GM20431 (cell line): ENCODE measurements at regions not wholly inside any gene's neighbourhood (a gene's known extent, or its start where the extent isn't known, plus 50 kb on each side); places are given as distances from the start of the nearest gene placed in this dataset.

Experiments used
- in situ Hi-C: fragments of 300-500 bp; cut with MseI, MboI; formaldehyde crosslinking; loops from one replicate; pipeline ENCODE4 v1.15.0; 2020; ENCODE audit warnings: low sequenced_read_pairs; ENCODE audit not compliant: unreplicated experiment

DNA sequence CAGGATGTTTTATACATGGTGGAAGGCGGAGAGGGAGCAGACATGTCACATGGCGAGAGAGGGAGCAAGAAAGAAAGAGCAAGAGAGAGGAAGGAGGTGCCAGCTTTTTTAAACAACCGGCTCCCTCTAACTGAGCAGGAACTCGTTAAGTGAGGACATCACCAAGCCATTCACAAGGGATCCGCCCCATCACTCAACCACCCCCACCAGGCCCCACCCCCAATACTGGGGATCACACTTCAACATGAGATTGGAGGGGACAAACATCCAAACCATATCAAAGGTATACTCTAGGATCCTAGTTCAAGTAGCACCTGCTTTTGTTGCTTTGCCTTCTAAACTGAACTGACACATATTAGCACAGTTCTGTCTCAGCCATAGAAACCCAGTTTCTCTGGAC is 141.9 kb upstream of the KLF14 start:
- in situ Hi-C loops, result loop anchor here (25.0 kb wide), 1 partner anchor 161 kb away; no protein-coding TSS in a partner anchor

DNA sequence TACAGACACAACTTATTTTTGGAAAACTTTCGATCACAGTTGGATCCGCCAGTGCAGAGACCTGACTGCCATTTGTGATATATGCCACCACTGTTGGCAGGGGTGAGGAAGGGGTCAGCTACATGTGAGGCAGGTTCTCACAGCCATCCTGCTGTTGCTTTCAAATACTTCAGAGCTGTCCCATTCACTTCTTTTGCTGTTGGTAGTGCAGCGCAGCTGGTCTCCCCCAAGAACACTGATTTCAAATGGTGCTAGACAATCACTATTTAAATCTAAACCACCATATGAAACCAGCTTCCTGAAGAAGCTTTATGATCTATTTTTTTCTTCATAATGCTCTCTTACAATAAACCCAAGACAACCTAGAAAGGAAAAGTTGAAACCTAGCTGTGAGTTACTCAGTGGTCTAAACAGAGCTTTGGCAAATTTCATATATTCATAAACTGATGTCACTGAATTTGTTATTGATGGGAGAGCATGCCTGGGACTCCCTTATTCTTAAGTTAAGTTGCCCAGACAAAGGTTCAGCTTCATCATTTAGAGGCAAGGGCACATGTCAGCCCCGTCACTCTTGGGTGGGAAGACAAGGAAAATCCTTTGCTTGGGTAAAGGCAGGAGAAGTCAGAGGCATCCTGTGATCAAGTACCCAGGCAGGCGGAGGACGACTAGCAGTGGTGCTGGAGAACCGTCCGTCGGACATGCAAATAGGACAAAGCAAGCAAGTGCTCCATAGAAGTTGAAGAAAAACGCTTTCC is 143.4 kb upstream of the KLF14 start:
- in situ Hi-C loops, result loop anchor here (25.0 kb wide), 1 partner anchor 160 kb away; no protein-coding TSS in a partner anchor

DNA sequence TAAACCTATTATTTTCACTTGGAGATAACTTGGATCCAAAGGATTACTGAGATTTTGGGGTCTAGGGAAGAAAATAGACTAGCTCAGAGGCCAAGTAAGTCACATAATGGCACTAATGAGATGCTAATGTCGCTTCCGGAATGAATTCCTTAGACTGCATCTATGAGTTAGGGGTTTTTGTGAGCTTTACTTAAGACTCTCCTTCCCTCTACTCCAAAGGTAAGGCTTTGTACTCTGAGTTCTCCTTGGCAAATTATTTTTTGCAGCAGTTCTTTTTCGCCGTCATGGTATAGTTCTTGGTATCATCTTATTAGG is 143.9 kb upstream of the KLF14 start:
- in situ Hi-C loops, result loop anchor here (25.0 kb wide), 1 partner anchor 159 kb away; no protein-coding TSS in a partner anchor

DNA sequence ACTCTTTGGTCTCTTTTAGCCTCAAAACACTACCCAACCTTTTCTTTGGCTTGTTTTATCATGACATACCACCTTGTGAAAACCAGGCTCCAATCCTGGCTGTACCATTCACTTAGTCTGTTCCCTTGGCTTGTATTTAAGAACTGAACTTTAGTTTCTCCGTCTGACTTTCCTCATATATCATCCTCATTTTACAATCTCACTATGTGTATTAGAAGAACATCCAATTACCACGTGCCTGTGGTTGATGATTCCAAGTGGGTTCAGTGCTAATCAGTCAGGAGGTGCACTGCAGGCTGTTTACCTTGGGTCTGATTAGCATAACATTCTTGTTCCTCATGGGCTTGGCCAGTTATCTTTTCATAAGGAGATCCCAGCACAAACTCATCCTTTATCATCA is 144.8 kb upstream of the KLF14 start:
- in situ Hi-C loops, result loop anchor here (25.0 kb wide), 1 partner anchor 159 kb away; no protein-coding TSS in a partner anchor

DNA sequence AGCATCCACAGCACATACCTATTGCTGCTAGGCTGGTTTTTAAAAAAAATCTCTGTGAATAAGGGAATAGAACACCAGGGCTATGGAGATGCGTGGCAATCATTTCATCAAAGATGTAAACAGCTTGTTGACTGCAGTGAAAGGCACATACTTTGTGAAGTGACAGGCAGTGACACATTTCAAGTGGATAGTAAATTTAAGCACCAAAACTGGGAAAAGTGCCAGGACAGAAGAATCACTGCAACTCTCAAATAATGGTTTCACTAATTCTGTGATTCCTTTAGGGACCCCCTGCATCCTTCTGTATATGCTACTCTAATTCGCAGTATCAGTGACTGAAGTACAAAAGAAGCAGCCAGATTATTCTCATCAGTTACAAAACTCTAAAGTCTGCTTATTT is 145.2 kb upstream of the KLF14 start:
- in situ Hi-C loops, result loop anchor here (25.0 kb wide), 1 partner anchor 158 kb away; no protein-coding TSS in a partner anchor

DNA sequence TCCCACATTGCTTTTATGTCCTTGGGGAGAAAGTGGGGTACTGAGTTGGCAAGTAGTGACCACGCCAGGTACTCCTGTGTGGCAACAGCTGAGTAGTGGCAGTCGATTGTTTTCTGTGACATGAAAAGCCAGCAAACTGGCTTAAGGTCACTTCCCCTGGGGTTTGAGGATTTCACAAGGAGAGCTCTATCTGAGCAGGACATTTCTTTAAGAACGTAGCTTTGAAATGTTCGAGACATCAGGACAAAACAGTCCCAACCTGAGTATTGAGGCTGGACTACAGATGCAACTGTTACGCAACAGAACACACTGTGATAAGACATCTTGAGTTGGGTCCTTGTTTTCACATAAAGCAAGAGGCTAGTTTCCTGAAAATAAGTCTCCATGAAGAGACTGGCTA is 146.7 kb upstream of the KLF14 start:
- in situ Hi-C loops, result loop anchor here (25.0 kb wide), 1 partner anchor 157 kb away; no protein-coding TSS in a partner anchor

DNA sequence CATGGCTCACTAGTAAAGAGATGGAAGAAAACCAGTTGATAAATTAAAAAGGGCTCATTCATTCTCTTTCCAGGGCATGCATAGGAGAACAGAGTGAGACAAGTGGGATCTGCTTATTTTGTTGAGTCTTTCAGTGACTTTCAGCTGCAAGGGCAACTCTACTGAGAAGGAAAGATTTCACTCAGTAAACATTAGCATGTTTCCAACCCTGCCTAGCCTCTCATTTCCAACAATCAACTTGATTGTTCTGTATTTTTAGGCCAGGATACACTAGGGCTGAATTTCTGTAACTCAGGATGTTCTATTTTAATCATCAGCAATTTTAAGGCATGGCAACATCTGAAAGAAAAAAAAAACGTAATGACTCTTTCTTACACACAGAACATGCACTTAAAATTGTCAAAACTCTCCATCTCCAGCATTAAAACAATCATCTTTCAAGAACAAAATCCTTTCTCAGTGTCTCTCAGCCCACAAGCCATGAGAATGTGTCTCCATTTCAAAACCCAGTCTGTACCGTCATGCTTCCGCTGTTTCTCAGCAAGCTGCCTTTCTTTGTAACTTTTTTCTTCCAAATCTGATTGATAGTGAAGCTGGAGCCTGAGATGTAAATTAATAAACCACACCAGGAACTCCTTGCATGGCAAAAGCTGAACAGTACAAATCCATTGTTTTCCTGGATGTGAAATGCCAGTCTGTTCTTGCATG is 147.2 kb upstream of the KLF14 start:
- in situ Hi-C loops, result loop anchor here (25.0 kb wide), 1 partner anchor 156 kb away; no protein-coding TSS in a partner anchor

DNA sequence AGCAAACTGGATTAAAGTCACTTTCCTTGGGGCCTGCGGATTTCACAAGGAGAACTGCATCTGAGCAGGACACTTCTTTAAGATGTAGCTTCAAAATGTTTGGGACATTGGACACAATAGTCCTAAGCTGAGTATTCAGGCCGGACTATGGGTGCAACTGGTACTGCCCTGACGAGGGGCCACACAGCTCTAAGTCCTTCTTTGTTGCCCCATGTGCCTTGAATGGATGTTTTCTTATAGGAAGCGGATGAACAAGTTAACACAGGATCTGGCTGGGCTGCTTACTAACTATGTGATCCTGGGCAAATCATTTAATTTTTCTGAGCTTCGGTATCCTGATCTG is 147.8 kb upstream of the KLF14 start:
- in situ Hi-C loops, result loop anchor here (25.0 kb wide), 1 partner anchor 156 kb away; no protein-coding TSS in a partner anchor

DNA sequence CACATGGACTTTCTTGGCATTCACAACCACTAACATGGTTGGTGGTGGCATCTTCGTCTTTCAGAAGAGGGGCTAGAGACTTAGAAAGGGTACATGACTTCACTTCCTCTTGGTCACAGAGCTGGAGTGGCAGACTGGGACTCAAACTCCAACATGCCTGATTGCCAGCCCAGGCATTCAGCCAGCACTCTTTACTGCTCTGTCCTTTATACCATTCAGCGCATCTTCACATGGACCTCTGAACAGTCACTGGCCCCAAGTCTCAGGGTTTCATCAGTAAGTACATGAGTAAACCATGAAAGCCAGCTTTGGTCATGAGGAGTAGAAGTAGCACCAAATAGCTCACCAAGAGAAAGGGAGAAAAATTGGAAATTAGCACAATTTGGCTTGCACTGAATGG is 148.4 kb upstream of the KLF14 start:
- in situ Hi-C loops, result loop anchor here (25.0 kb wide), 1 partner anchor 155 kb away; no protein-coding TSS in a partner anchor

DNA sequence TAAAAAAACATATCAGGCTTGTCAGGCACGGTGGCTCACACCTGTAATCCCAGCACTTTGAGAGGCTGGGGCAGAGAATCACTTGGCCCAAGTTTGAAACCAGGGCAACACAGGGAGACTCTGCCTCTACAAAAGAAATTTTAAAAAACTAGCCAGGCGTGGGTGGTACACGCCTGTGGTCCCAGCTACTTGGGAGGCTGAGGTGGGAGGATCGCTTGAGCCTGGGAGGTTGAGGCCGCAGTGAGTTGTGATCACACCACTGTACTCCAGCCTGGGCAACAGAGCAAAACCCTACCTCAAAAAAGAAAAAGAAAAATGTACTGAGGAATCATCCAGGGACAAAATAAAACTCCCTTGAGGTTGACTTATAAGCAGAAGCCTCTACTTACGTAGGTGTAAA is 149.9 kb upstream of the KLF14 start:
- in situ Hi-C loops, result loop anchor here (25.0 kb wide), 1 partner anchor 153 kb away; no protein-coding TSS in a partner anchor

DNA sequence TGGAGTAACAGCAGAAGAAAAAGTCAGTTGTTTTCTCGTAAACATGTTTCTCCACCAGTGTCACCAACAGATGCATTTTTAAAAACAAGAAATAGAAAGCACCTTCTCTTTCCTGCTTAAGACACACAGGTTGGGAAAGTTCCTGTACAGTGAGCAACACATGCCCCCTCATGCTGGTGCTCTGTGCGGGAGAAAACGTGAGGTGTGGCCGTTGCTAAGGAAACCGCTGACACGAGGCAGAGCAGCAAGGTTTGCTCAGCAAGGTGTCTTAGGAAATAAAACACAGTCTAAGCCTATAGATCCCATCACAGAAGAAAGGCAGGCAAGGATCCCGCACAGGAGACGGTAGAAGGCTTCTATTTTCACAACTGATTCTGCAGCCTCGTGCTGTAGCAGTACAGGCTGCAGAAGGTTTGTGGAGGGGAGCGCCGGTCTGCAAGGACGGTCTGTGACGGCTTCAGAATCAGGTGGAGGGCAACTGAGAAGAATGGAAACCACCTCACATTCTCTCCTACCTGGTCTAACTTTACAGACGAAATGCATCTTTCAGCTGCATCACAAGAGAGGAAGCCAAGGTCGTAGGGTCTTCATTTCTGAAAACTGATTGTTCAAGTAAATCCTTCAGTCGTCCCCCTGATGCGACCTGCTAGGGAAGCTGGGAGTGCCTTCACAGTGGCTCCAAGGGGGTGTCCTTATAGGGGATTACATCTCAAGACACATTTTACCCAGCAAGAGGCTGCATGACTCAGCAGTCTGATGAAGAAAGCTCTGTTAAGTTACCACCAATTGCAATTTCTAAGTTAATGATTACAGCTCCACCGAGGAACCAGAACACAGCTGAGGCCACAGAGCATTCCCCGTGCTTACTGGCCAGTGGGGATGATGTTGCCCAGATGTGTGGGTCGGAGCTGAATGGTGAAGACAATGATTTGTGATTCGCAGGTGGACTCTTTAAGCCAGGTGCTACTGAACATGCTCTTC is 150.7 kb upstream of the KLF14 start:
- in situ Hi-C loops, result loop anchor here (25.0 kb wide), 1 partner anchor 153 kb away; no protein-coding TSS in a partner anchor

DNA sequence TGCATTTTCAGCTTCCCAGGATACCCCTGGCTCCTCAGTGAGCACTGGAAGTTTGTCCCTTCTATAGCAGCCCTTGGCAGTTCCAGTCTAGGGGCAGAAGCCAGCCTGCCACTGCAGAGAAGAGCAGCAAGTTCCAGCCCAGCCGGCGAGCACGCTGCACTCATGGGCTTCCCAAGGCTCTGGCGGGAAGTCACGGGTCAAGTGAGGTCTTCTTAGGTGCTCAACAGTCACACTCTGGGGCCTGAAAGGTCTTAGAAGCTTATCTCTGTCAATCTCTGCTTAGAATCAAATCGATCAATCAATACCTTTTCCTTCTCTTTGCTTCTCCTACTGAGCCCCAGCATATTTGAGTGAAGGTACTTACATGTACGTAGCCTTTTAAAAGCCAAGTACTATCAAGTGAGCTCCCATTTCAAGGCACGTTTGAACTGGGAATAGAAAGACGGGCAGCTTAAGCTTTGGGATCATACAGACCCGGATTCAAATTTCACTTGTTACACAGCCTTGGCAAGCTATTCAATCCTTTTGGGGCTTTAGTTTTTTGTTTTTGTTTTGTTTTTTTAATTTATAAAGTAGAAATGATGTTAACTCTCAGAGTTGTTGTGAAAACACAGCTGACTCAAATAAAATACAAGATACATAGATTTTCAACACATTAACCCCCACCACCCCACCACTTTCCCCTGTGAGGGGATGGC is 152.6 kb upstream of the KLF14 start:
- in situ Hi-C loops, result loop anchor here (25.0 kb wide), 1 partner anchor 151 kb away; no protein-coding TSS in a partner anchor

DNA sequence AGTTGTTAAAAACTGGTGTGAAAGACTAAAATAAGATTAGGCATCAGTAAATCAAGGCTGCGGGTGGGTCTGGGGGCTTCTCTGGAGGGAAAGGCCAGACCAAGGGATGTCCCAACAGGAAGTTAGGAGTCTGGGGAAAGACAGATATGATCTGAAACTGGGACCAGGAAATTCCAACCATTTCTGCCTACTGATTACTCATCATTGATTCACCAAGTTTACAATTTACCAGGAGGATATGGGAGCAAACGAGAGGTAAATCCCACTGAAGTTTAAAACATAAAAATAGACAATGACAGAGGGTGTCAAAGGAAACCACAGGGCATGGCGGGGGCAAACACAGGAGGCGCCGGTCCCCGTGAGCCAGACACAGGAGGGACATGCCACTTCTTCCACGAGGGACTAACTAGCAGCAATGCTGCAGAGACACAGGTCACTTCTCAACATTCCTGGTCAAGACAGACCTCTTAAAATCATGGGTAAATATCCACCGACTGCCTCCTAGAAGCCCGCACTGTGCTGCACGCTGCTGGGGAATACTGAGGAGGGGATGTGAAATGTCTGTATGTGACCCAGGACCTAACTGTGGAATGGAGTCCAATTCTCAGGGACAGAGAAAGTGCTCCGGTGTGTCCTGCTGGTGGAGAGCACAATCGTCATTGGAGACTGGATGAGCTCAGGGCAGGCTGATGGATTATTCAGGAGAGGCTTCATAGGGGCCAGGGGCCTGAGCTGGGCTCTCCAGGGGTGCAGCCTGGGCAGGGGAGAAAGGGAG is 153.4 kb upstream of the KLF14 start:
- in situ Hi-C loops, result loop anchor here (25.0 kb wide), 1 partner anchor 150 kb away; no protein-coding TSS in a partner anchor

DNA sequence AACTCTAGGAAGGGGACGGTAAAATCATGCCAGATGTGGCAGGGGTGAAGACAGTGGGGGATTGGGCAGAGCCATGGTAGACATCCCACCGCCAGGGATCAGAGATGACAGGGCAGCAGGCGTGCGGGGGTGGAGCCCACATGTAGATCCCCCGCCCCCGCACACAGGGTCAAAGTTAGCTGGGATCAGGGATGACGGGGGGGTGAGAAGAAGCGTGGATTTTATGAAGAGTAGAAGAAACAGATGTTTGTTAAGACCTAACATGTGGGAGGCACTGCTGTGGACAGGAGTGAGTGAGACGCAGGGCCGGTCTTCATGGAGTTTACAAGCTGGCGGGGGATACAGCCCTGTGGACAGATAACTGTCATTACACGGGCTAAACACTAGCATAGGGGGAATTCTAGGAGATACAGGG is 154.0 kb upstream of the KLF14 start:
- in situ Hi-C loops, result loop anchor here (25.0 kb wide), 1 partner anchor 149 kb away; no protein-coding TSS in a partner anchor

DNA sequence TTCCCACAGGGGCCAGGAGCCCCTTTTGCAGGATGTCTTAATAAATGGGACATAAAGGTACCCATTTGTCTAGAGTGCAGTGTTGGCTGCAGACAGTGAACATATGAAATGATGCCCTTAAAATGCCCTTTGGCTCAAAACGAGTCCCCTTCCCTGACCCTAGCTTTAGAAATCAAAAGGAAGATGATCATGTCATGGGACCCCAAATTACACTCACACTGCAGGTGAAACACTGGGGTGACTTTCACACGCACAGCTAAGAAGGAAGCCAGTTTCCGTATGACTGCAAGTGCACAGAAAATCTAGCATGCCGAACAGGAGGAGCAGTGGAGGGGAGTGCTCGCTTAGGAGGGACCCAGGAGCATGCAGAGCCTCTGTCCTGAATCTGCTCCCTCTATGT is 154.5 kb upstream of the KLF14 start:
- in situ Hi-C loops, result loop anchor here (25.0 kb wide), 1 partner anchor 149 kb away; no protein-coding TSS in a partner anchor

DNA sequence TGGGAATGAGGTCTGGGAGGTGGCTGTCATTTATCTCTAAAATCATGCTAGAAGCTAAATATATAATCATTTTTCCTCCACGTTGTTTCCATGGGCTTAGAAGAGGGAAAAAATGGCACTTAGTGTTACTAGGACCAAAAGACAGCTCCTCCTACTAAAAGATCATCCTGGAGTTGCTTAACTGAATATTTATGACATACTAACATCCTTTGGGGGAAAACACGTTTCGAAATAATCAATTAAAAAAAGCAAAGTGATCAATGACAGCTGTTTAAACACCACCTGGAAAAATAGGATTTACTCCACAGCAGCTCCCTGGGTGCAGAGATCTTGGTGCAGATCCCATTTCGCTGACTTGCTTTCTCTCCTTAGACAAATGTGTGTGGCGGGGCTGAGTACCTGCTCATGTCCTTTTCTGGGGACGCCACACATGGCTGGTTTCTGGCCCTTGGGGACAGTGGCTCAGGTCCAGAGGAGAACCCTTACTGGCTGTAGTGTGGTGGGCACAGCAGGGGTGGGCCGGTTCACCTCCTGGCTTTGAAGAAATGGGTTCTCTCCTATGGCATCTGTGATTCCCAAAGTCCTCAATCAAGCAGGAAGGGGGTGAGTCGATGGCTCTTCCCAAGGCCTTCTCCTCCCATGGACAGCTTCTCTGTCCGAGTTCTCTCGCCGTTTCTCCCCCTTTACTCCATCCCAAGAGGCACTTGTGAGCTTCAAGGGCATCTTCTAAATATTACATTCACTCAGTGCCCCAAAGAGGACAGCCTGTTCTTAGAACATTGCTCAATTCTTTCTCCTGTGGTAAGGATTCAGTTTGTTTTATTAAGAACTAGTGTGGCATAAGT is 156.4 kb upstream of the KLF14 start:
- in situ Hi-C loops, result loop anchor here (25.0 kb wide), 1 partner anchor 147 kb away; no protein-coding TSS in a partner anchor
